GM23338 (cell line): ENCODE measurements at regions not wholly inside any gene's neighbourhood (a gene's known extent, or its start where the extent isn't known, plus 50 kb on each side); places are given as distances from the start of the nearest gene placed in this dataset.

Experiments used
- ATAC-seq: fragments of 200-7000 bp; cut with Tn5 transposase; 3 replicates; pipeline ENCODE4 v1.9.1; 2020
- DNase-seq: peaks from one replicate; pipeline ENCODE4 v3.0.0-alpha.2; 2015; ENCODE audit warnings: low spot score
- H2AFZ ChIP-seq: fragments of 200-600 bp; sonication (generic); 2 replicates; pipeline ENCODE4 v1.8.0; 2016; ENCODE audit warnings: antibody characterized with exemption, mild to moderate bottlenecking, moderate library complexity
- H3F3A ChIP-seq: fragments of 200-600 bp; sonication (generic); replicated peaks from 2 replicates; pipeline ENCODE4 v1.8.0; 2017; ENCODE audit warnings: antibody characterized with exemption, mixed run types, low read depth
- H3K27ac ChIP-seq: fragments of 200-600 bp; sonication (generic); 2 replicates; pipeline ENCODE4 v1.6.1; 2016; ENCODE audit warnings: low read depth
- H3K27me3 ChIP-seq: fragments of 200-600 bp; sonication (generic); 2 replicates; pipeline ENCODE4 v1.8.0; 2016; ENCODE audit warnings: mild to moderate bottlenecking, mixed run types, moderate library complexity; ENCODE audit not compliant: insufficient read depth
- H3K36me3 ChIP-seq: fragments of 200-600 bp; sonication (generic); 2 replicates; pipeline ENCODE4 v1.8.0; 2016; ENCODE audit warnings: mild to moderate bottlenecking; ENCODE audit not compliant: insufficient read depth
- H3K4me1 ChIP-seq: fragments of 200-600 bp; sonication (generic); 2 replicates; pipeline ENCODE4 v1.8.0; 2016; ENCODE audit warnings: mild to moderate bottlenecking, moderate library complexity; ENCODE audit not compliant: insufficient read depth
- H3K4me2 ChIP-seq: fragments of 200-600 bp; sonication (generic); 2 replicates; pipeline ENCODE4 v1.7.1; 2017; ENCODE audit warnings: mixed run types
- H3K4me3 ChIP-seq: fragments of 200-600 bp; sonication (generic); 2 replicates; pipeline ENCODE4 v1.6.1; 2016; ENCODE audit warnings: mixed run types
- H3K79me2 ChIP-seq: fragments of 200-600 bp; sonication (generic); replicated peaks from 2 replicates; pipeline ENCODE4 v1.8.0; 2017; ENCODE audit warnings: mild to moderate bottlenecking; ENCODE audit not compliant: insufficient read depth
- H3K9me2 ChIP-seq: fragments of 200-600 bp; sonication (generic); 2 replicates; pipeline ENCODE4 v1.8.0; 2017; ENCODE audit not compliant: insufficient read depth
- H4K20me1 ChIP-seq: fragments of 200-600 bp; sonication (generic); replicated peaks from 2 replicates; pipeline ENCODE4 v1.8.0; 2017; ENCODE audit warnings: mild to moderate bottlenecking; ENCODE audit not compliant: insufficient read depth
- H3K27ac Mint-ChIP-seq: 2 replicates; pipeline ENCODE4 v1.8.0; 2020; ENCODE audit warnings: inconsistent platforms, mild to moderate bottlenecking, moderate library complexity, mixed read lengths
- H3K27me3 Mint-ChIP-seq: 3 replicates; pipeline ENCODE4 v1.8.0; 2022; ENCODE audit warnings: low read depth, mild to moderate bottlenecking, moderate library complexity, mixed read lengths, inconsistent platforms; ENCODE audit not compliant: insufficient read depth, poor library complexity
- H3K36me3 Mint-ChIP-seq: 3 replicates; pipeline ENCODE4 v1.8.0; 2021; ENCODE audit warnings: low read depth, mild to moderate bottlenecking, inconsistent platforms, moderate library complexity, mixed read lengths
- H3K4me1 Mint-ChIP-seq: 3 replicates; pipeline ENCODE4 v1.8.0; 2020; ENCODE audit warnings: mild to moderate bottlenecking, inconsistent platforms, mixed read lengths
- H3K4me3 Mint-ChIP-seq: 3 replicates; pipeline ENCODE4 v1.8.0; 2021; ENCODE audit warnings: moderate library complexity, mild to moderate bottlenecking, inconsistent platforms, mixed read lengths
- H3K9me3 Mint-ChIP-seq: 3 replicates; pipeline ENCODE4 v1.8.0; 2020; ENCODE audit warnings: moderate library complexity, mild to moderate bottlenecking, inconsistent platforms, mixed read lengths
- REST ChIP-seq: IDR thresholded peaks from one replicate; pipeline ENCODE4 v1.6.1; 2018; ENCODE audit warnings: antibody characterized with exemption; ENCODE audit not compliant: unreplicated experiment
- ZNF462 ChIP-seq: fragments of 250-450 bp; sonication (Bioruptor Pico); IDR thresholded peaks from 2 replicates; pipeline ENCODE4 v1.5.0; 2020; ENCODE audit warnings: mild to moderate bottlenecking, moderate library complexity

- H3K4me3 Mint-ChIP-seq = peak overlapping the region; percentile 56
- peaks cover 38% of the 10 kb centered on the region for H3K4me1 Mint-ChIP-seq
- H3K4me1 ChIP-seq = peaks cover 42% of the 10 kb centered on the region
- no peaks in the 10 kb centered on the region for H3K79me2 ChIP-seq
- no peaks in the 10 kb centered on the region for H3K27me3 ChIP-seq
- H3K9me2 ChIP-seq = peaks cover 6% of the 10 kb centered on the region; the same call in 1 of the 2 replicates
- H3K36me3 Mint-ChIP-seq = no peaks in the 10 kb centered on the region
- peak overlapping the region; percentile 24 for H3K4me3 ChIP-seq
- H3F3A ChIP-seq = no peaks in the 10 kb centered on the region
- H4K20me1 ChIP-seq = no peaks in the 10 kb centered on the region
- DNase-seq (peak; percentile 71), ATAC-seq (peak; percentile 97)
- H3K4me2 ChIP-seq = peak overlapping the region; percentile 65
- H3K27ac Mint-ChIP-seq = peak overlapping the region; percentile 89
- no peak overlapping the region for H2AFZ ChIP-seq
- TF ChIP-seq REST (no peak), ZNF462 (CRISPR knock-in tag) (peak; percentile 85)
- no peaks in the 10 kb centered on the region for H3K27me3 Mint-ChIP-seq
- no peaks in the 10 kb centered on the region for H3K9me3 Mint-ChIP-seq
- no peak overlapping the region for H3K27ac ChIP-seq
- H3K36me3 ChIP-seq = no peaks in the 10 kb centered on the region
Observed at GRCh38 chr2:75772908-75773630, 62.4 kb upstream of the GCFC2 start.
